ENCODE measurements at regions not wholly inside any gene's neighbourhood (a gene's known extent, or its start where the extent isn't known, plus 50 kb on each side); places are given as distances from the start of the nearest gene placed in this dataset.

- no peak for DNase-seq (ENCODE audit: low read depth in 4 of 4, low spot score in 1 of 4)
Observed at GRCh38 chr5:145118611-145119010, 716.5 kb downstream of the PRELID2 start.

- no peak for DNase-seq (ENCODE audit: low read depth in 4 of 4, low spot score in 1 of 4)
Observed at GRCh38 chr5:145118127-145118526, 717.0 kb downstream of the PRELID2 start.

GRCh38 chr5:145117285-145117684, 717.9 kb downstream of the PRELID2 start:
- DNase-seq (ENCODE audit: low read depth in 4 of 4, low spot score in 1 of 4): no peak

- DNase-seq (ENCODE audit: low read depth in 4 of 4, low spot score in 1 of 4): no peak
Observed at GRCh38 chr5:145111420-145111819, 723.7 kb downstream of the PRELID2 start.

GRCh38 chr5:145110834-145111233, 724.3 kb downstream of the PRELID2 start:
- DNase-seq (ENCODE audit: low read depth in 4 of 4, low spot score in 1 of 4): no peak

- DNase-seq (ENCODE audit: low read depth in 4 of 4, low spot score in 1 of 4): no peak
Observed at GRCh38 chr5:145110181-145110580, 725.0 kb downstream of the PRELID2 start.

- DNase-seq (ENCODE audit: low read depth in 4 of 4, low spot score in 1 of 4): no peak
Observed at GRCh38 chr5:145105384-145105783, 729.8 kb downstream of the PRELID2 start.

GRCh38 chr5:145104106-145104505, 731.0 kb downstream of the PRELID2 start:
- DNase-seq (ENCODE audit: low read depth in 4 of 4, low spot score in 1 of 4): no peak

- DNase-seq (ENCODE audit: low read depth in 4 of 4, low spot score in 1 of 4): no peak
Observed at GRCh38 chr5:145101246-145101645, 733.9 kb downstream of the PRELID2 start.

- no peak for DNase-seq (ENCODE audit: low read depth in 4 of 4, low spot score in 1 of 4)
Observed at GRCh38 chr5:145090115-145090514, 745.0 kb downstream of the PRELID2 start.

- no peak for DNase-seq (ENCODE audit: low read depth in 4 of 4, low spot score in 1 of 4)
Observed at GRCh38 chr5:145084834-145085233, 750.3 kb downstream of the PRELID2 start.

- no peak for DNase-seq (ENCODE audit: low read depth in 4 of 4, low spot score in 1 of 4)
Observed at GRCh38 chr5:145077028-145077427, 758.1 kb downstream of the PRELID2 start.

- no peak for DNase-seq (ENCODE audit: low read depth in 4 of 4, low spot score in 1 of 4)
Observed at GRCh38 chr5:145076040-145076439, 759.1 kb downstream of the PRELID2 start.

GRCh38 chr5:145072889-145073288, 762.3 kb downstream of the PRELID2 start:
- no peak for DNase-seq (ENCODE audit: low read depth in 4 of 4, low spot score in 1 of 4)

- DNase-seq (ENCODE audit: low read depth in 4 of 4, low spot score in 1 of 4): no peak
Observed at GRCh38 chr5:145068721-145069120, 766.4 kb downstream of the PRELID2 start.

- no peak for DNase-seq (ENCODE audit: low read depth in 4 of 4, low spot score in 1 of 4)
Observed at GRCh38 chr5:145062280-145063062, 772.7 kb downstream of the PRELID2 start.

GRCh38 chr5:145056800-145057199, 778.3 kb downstream of the PRELID2 start:
- DNase-seq (ENCODE audit: low read depth in 4 of 4, low spot score in 1 of 4): no peak

GRCh38 chr5:145050181-145050580, 785.0 kb downstream of the PRELID2 start:
- no peak for DNase-seq (ENCODE audit: low read depth in 4 of 4, low spot score in 1 of 4)

- DNase-seq (ENCODE audit: low read depth in 4 of 4, low spot score in 1 of 4): no peak
Observed at GRCh38 chr5:145044970-145045369, 790.2 kb downstream of the PRELID2 start.

- no peak for DNase-seq (ENCODE audit: low read depth in 4 of 4, low spot score in 1 of 4)
Observed at GRCh38 chr5:145028626-145029025, 806.5 kb downstream of the PRELID2 start.

GRCh38 chr5:145027286-145027685, 807.9 kb downstream of the PRELID2 start:
- no peak for DNase-seq (ENCODE audit: low read depth in 4 of 4, low spot score in 1 of 4)

- no peak for DNase-seq (ENCODE audit: low read depth in 4 of 4, low spot score in 1 of 4)
Observed at GRCh38 chr5:145025775-145026174, 809.4 kb downstream of the PRELID2 start.

GRCh38 chr5:145015146-145015545, 820.0 kb downstream of the PRELID2 start:
- DNase-seq (ENCODE audit: low read depth in 4 of 4, low spot score in 1 of 4): no peak
